Renal cortical epithelial cell (primary cell): ENCODE measurements at regions not wholly inside any gene's neighbourhood (a gene's known extent, or its start where the extent isn't known, plus 50 kb on each side); places are given as distances from the start of the nearest gene placed in this dataset.
"Not testable (repeated sequence)": the region's sequence is repeated elsewhere in the genome, so short reads cannot be mapped to it uniquely, and the experiment has no call there.

Experiments
- DNase-seq: peaks from one replicate; pipeline ENCODE4 v3.0.0-alpha.2; 2011; ENCODE audit warnings: low read depth

DNA sequence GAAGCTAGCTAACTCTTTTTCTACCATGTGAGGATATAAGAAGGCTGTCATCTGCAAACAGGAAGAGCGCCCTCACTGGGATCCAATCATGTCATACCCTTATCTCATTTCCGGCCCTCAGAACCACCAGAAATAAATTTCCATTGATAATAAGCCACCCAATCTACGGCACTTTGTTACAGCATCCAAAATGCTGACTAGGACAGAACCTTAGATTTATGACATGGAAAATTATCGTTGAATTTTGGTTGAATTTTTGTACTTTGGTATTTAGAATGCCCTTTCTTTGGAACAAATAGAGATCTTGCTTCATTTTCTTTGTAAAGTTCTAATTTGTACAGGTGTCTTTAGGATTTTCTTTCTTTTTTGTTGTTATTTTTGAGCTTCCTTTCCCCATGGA lies 53.3 kb upstream of the CYLC2 start:
- no peak for DNase-seq

- DNase-seq: no peak
Observed at GRCh38 chr9:102922526-102922925, 72.6 kb upstream of the CYLC2 start.

GRCh38 chr9:102911185-102911584 lies 83.9 kb upstream of the CYLC2 start:
- DNase-seq: no peak

DNA sequence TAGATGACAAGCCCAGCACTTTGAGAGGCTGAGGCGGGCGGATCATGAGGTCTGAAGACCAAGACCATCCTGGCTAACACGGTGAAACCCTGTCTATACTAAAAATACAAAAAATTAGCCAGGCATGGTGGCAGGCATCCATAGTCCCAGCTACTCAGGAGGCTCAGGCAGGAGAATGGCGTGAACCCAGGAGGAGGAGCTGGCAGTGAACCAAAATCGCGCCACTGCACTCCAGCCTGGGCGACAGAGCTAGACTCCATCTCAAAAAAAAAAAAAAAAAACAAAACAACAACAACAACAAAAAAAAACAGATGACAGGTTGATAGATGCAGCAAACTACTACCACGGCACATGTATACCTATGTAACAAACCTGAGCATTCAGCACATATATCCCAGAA lies 89.3 kb upstream of the CYLC2 start:
- not testable (repeated sequence) for DNase-seq

DNA sequence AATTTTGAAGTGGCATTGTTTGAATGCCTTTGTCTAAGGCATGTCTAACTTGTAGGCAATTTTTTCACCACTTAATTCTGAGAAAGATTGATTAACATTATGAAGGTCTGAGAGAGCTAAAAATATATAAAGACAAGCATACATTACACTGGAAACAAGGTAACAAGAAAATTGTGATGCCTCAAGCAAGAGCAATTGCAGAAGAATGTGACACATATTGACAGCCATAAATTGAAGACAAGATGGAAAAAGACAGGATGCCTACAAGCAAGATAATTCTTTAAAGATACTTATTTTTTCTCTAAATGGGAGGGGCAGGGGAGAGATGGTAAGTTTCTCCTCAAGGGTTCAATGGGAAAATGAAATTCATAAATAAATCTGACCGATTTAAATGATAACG lies 103.1 kb upstream of the CYLC2 start:
- DNase-seq: no peak

- DNase-seq: not testable (repeated sequence)
Observed at GRCh38 chr9:102888747-102889146, 106.4 kb upstream of the CYLC2 start.

- DNase-seq: no peak
Observed at GRCh38 chr9:102875687-102876086, 119.4 kb upstream of the CYLC2 start.

- DNase-seq: peak; percentile 76
Observed at GRCh38 chr9:102867488-102867887, 127.6 kb upstream of the CYLC2 start.

GRCh38 chr9:102862478-102862877 lies 132.7 kb upstream of the CYLC2 start:
- no peak for DNase-seq

GRCh38 chr9:102855641-102856040 lies 139.5 kb upstream of the CYLC2 start:
- no peak for DNase-seq

- no peak for DNase-seq
Observed at GRCh38 chr9:102845827-102846371, 149.2 kb upstream of the CYLC2 start.

GRCh38 chr9:102844716-102845115 lies 150.4 kb upstream of the CYLC2 start:
- DNase-seq: no peak

- DNase-seq: no peak
Observed at GRCh38 chr9:102842423-102842822, 152.7 kb upstream of the CYLC2 start.

DNA sequence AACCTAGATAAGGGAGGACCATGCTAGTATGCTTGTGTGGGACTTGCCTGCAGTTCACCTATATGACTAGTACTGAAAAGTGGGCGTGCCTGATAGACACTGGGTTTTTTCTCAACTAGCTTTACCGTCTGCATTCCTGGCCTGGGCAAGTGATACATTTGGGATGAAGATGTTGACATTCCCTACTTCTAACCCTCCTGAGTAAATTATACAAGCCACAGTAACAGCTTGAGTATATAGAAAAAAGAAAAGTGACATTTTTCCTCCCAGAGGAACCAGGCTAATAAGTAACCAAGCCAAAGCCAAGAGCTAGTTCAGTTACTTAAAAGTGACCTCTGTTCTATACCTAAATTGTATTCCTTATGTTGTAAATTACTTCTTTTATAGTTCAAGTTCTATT lies 153.8 kb upstream of the CYLC2 start:
- peak; percentile 3 for DNase-seq

GRCh38 chr9:102840335-102840734 lies 154.8 kb upstream of the CYLC2 start:
- DNase-seq: no peak

DNA sequence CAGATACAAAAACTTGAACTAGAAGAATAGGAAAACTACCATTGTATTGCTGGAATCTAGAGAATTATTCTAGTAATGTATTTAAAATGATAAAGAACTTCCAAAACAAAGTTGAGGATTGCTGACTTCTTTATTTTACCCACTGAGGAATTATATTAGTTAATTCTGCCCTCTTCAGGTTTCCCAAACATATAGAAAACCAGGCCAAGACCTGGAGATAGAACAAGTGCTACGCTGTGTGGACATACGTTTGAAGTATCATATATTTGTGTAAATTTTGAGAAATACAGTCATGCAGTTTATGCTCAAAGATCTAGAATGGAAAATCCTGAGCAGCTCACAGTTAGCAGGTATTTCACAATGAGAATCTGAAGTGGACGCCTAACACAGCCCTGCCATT lies 162.3 kb upstream of the CYLC2 start:
- no peak for DNase-seq

GRCh38 chr9:102796244-102796643 lies 198.9 kb upstream of the CYLC2 start:
- no peak for DNase-seq

- no peak for DNase-seq
Observed at GRCh38 chr9:102795532-102795931, 199.6 kb upstream of the CYLC2 start.

GRCh38 chr9:102779356-102779755 lies 215.8 kb upstream of the CYLC2 start:
- no peak for DNase-seq

GRCh38 chr9:102778746-102779145 lies 216.4 kb upstream of the CYLC2 start:
- DNase-seq: no peak

DNA sequence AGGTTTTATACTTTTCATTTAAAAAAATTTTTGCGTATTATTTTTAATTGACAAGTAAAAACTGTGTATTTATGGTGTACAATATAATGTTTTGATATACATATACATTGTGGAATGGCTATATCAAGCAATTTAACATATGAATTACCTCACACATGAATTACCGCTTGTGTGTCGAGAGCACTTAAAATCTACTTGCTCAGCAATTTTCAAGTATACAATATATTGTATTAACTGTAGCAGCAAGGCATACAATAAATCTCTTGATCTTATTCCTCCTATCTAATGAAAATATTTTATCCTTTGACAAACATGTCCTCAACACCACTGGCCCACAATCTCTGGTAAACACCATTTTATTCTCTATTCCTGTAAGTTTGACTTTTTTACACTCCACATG lies 224.4 kb upstream of the CYLC2 start:
- no peak for DNase-seq

DNA sequence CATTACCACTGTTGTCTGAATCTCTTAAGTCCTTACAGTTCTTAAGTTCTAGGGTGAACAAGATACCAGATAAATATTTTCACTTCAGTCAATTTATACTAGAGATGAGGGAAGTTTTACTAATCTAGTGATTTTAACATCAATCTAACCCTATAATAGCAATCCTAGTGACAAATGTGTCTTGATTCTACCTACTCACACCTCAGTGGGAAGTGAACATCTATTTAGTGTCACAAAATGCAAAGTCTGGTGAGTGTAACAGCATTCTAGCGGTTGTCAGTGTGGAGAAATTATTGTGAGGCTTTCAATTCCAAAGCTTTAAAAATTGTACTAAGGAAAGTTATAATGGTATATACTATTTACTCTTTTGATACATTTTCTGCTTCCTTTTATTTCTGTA lies 225.8 kb upstream of the CYLC2 start:
- DNase-seq: no peak

DNA sequence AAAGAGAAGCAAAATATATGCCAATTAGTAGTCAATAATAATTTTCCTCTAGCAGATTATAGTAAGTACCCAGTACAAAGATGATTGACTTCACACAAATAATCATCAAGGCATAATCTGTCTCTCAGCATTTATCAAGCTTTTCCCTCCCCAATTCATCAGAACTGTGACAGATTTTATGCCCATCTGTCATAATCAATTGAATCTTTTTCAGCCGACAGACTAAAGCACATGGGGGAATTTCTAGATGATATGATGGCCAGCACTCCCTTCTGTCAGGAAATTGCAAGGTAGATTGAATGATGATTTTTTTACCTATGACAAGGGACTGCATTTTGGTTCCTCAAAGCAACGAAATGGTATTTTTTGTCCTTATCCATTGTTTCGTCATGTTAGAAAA lies 227.1 kb upstream of the CYLC2 start:
- no peak for DNase-seq

GRCh38 chr9:102767076-102767475 lies 228.1 kb upstream of the CYLC2 start:
- no peak for DNase-seq

DNA sequence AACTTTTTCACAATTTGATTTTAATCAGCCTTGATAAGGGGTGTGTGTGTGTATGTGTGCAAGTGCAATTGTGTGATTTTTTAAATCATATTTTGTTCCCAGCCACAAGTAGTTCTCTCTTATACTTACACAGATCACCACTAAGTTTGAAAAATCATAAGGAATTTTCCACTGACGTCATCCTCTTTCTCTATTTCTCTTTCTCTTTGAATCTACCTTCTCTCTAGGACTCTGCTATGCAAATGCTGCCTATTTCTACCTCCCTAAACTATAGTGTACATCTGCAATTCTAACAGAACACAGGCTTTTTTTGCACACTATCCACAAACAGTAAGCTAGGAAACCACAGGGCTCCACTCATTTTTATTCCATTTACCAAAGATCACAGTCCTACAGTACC lies 254.6 kb upstream of the CYLC2 start:
- no peak for DNase-seq
